Gastroesophageal sphincter (tissue), 4 donors: ENCODE measurements at regions not wholly inside any gene's neighbourhood (a gene's known extent, or its start where the extent isn't known, plus 50 kb on each side); places are given as distances from the start of the nearest gene placed in this dataset.

Experiments used
- ATAC-seq: fragments of 150-250 bp; one replicate; pipeline ENCODE4 v1.9.1; 2016; ENCODE audit warnings: mild to moderate bottlenecking, moderate library complexity
- H3K27ac ChIP-seq, 4 donors: fragments of 200-600 bp; sonication (generic) in 3 of 4; 1 replicate in 3 of 4; 2 replicates in 1 of 4; pipeline ENCODE4 v1.5.1; 2016 to 2019
- H3K27me3 ChIP-seq: fragments of 200-600 bp; sonication (generic); one replicate; pipeline ENCODE4 v1.5.1; 2019
- H3K36me3 ChIP-seq, 2 donors: fragments of 200-600 bp; sonication (generic); one replicate each; pipeline ENCODE4 v1.5.1; 2019; ENCODE audit warnings: control low read depth in 1 of 2
- H3K4me1 ChIP-seq, 3 donors: fragments of 200-600 bp; sonication (generic); 1 replicate in 2 of 3; 2 replicates in 1 of 3; pipeline ENCODE4 v1.5.1; 2016 to 2019; ENCODE audit warnings: control low read depth in 2 of 3
- H3K4me3 ChIP-seq, 2 donors: fragments of 200-600 bp; sonication (generic); one replicate each; pipeline ENCODE4 v1.5.1; 2019; ENCODE audit warnings: mild to moderate bottlenecking in 1 of 2, moderate library complexity in 1 of 2
- H3K9me3 ChIP-seq, 3 donors: fragments of 200-600 bp; sonication (generic); one replicate each; pipeline ENCODE4 v1.5.1; 2017 to 2019; ENCODE audit warnings: control low read depth in 2 of 3
- CTCF ChIP-seq, 4 experiments: fragments of 200-600 bp in 2 of 4; fragments of 450-650 bp in 2 of 4; sonication (generic) in 1 of 4; IDR thresholded peaks; one replicate each; pipeline ENCODE4 v1.5.1; 2017 to 2019; ENCODE audit warnings: antibody characterized with exemption in 4 of 4, mild to moderate bottlenecking in 2 of 4, moderate library complexity in 2 of 4
- EP300 ChIP-seq: sonication (generic); formaldehyde crosslinking; IDR thresholded peaks from one replicate; pipeline ENCODE4 v1.6.1; 2017; ENCODE audit warnings: antibody characterized with exemption, mild to moderate bottlenecking
- POLR2A ChIP-seq, 2 donors: fragments of 450-650 bp; IDR thresholded peaks; one replicate each; pipeline ENCODE4 v1.6.1; 2017; ENCODE audit warnings: antibody characterized with exemption in 2 of 2, mild to moderate bottlenecking in 2 of 2, moderate library complexity in 1 of 2
- POLR2AphosphoS5 ChIP-seq: sonication (generic); formaldehyde crosslinking; IDR thresholded peaks from one replicate; pipeline ENCODE4 v1.6.1; 2017; ENCODE audit warnings: antibody characterized with exemption
- WGBS, 2 donors: methylation state at CpG; one replicate each; pipeline ENCODE4 v1.1.5; 2018; ENCODE audit warnings: low coverage in 1 of 2; 5-methylcytosine and 5-hydroxymethylcytosine counted together

- 23 to 93% methylated on average over 1 of the region's 1 CpG for WGBS, 2 donors
- H3K36me3 ChIP-seq, result no peaks in the 10 kb centered on the region
- TF ChIP-seq POLR2AphosphoS5 (no peak), POLR2A (IDR thresholded peaks at IDR 0.05) (no peak), EP300 (no peak), CTCF (IDR thresholded peaks at IDR 0.05) (no peak)
- no peak overlapping the region for H3K4me3 ChIP-seq
- H3K27me3 ChIP-seq, result no peaks in the 10 kb centered on the region
- no peak for ATAC-seq
- no peak overlapping the region for H3K27ac ChIP-seq
- peaks cover 0 to 17% (median 3%) of the 10 kb centered on the region in 3 donors for H3K4me1 ChIP-seq
- peaks cover 0 to 37% (median 0%) of the 10 kb centered on the region in 3 donors for H3K9me3 ChIP-seq
Observed at GRCh38 chr10:113480081-113480360, 72.8 kb upstream of the HABP2 start.

GRCh38 chr10:113480851-113481502 is 71.9 kb upstream of the HABP2 start:
- Histone ChIP-seq H3K4me1 (peaks cover 0 to 7% (median 0%) of the 10 kb centered on the region in 3 donors), H3K9me3 (peaks cover 0 to 37% (median 0%) of the 10 kb centered on the region in 3 donors), H3K4me3 (no peak overlapping the region), H3K27ac (no peak overlapping the region), H3K36me3 (no peaks in the 10 kb centered on the region), H3K27me3 (no peaks in the 10 kb centered on the region)
- TF ChIP-seq EP300, result no peak
- ATAC-seq, result no peak
- WGBS, 2 donors, result 80 to 93% methylated on average over 3 to 5 of the region's 6 CpGs

GRCh38 chr10:113484487-113484886 is 68.4 kb upstream of the HABP2 start:
- no peak for ATAC-seq
- 79% methylated on average over 2 of the region's 2 CpGs; no CpG with 5 or more reads in 1 of the 2 donors for WGBS, 2 donors
- Histone ChIP-seq H3K27me3 (no peaks in the 10 kb centered on the region), H3K4me1 (no peaks in the 10 kb centered on the region), H3K9me3 (peaks cover 0 to 30% (median 0%) of the 10 kb centered on the region in 3 donors), H3K4me3 (no peak overlapping the region), H3K27ac (no peak overlapping the region), H3K36me3 (no peaks in the 10 kb centered on the region)
- TF ChIP-seq EP300 (no peak), CTCF (IDR thresholded peaks at IDR 0.05) (no peak), POLR2AphosphoS5 (no peak), POLR2A (IDR thresholded peaks at IDR 0.05) (no peak)

- no peak for ATAC-seq
- no peak overlapping the region for H3K4me3 ChIP-seq
- no peaks in the 10 kb centered on the region for H3K27me3 ChIP-seq
- H3K9me3 ChIP-seq, result peaks cover 0 to 18% (median 0%) of the 10 kb centered on the region in 3 donors
- no peak overlapping the region for H3K27ac ChIP-seq
- H3K4me1 ChIP-seq, result no peaks in the 10 kb centered on the region
- no peak for TF ChIP-seq POLR2A (IDR thresholded peaks at IDR 0.05)
- TF ChIP-seq CTCF (IDR thresholded peaks at IDR 0.05), result no peak
- no peak for TF ChIP-seq EP300
- TF ChIP-seq POLR2AphosphoS5, result no peak
- 22 to 50% methylated on average over 1 of the region's 1 CpG for WGBS, 2 donors
- H3K36me3 ChIP-seq, result no peaks in the 10 kb centered on the region
Observed at GRCh38 chr10:113485736-113486135, 67.1 kb upstream of the HABP2 start.

- TF ChIP-seq POLR2AphosphoS5, result no peak
- TF ChIP-seq EP300, result no peak
- TF ChIP-seq CTCF (IDR thresholded peaks at IDR 0.05), result no peak
- no peak for TF ChIP-seq POLR2A (IDR thresholded peaks at IDR 0.05)
- H3K9me3 ChIP-seq, result peaks cover 0 to 10% (median 0%) of the 10 kb centered on the region in 3 donors
- H3K4me3 ChIP-seq, result no peak overlapping the region
- H3K36me3 ChIP-seq, result no peaks in the 10 kb centered on the region
- ATAC-seq, result no peak
- H3K4me1 ChIP-seq, result peaks cover 0 to 4% (median under 1%) of the 10 kb centered on the region in 3 donors
- no peak overlapping the region for H3K27ac ChIP-seq
- H3K27me3 ChIP-seq, result no peaks in the 10 kb centered on the region
- WGBS, 2 donors, result 84 to 100% methylated on average over 3 to 4 of the region's 4 CpGs
Observed at GRCh38 chr10:113486531-113486930, 66.3 kb upstream of the HABP2 start.
